Endothelial cell of umbilical vein (primary cell): ENCODE measurements at regions not wholly inside any gene's neighbourhood (a gene's known extent, or its start where the extent isn't known, plus 50 kb on each side); places are given as distances from the start of the nearest gene placed in this dataset.

Experiments used
- BruUV-seq: library from RNA; stranded (reverse); fragments of 400-500 nt; replicated peaks from 2 replicates; lab custom pipeline; 2021; lab: Mats Ljungman, UMichigan
- CTCF ChIA-PET: fragments of 300-600, 350-600 bp; sonication (Branson Sonifier 250); formaldehyde crosslinking; loops from one replicate; lab custom pipeline; 2021; ENCODE audit warnings: antibody characterized with exemption, inconsistent platforms; lab: Charles Lee
- POLR2A ChIA-PET: fragments of 300-600, 350-600 bp; sonication (Branson Sonifier 250); formaldehyde crosslinking; loops from one replicate; lab custom pipeline; 2021; ENCODE audit warnings: antibody characterized with exemption, inconsistent platforms; lab: Charles Lee
- DNase-seq: peaks from one replicate; pipeline ENCODE4 v3.0.0-alpha.2; 2011; ENCODE audit warnings: low read depth, low spot score
- FAIRE-seq: peaks from 2 replicates; lab custom pipeline; 2011; peaks lifted over from hg19 to GRCh38; lab: Jason Lieb, UNC
- H2AFZ ChIP-seq: 2 replicates; pipeline ENCODE4 v1.6.0; 2012; ENCODE audit warnings: low read depth, low read length, control low read depth, inconsistent platforms
- H3K27ac ChIP-seq: 2 replicates; pipeline ENCODE4 v1.5.1; 2011; ENCODE audit warnings: low read depth, mild to moderate bottlenecking, control low read depth, low read length, moderate library complexity; ENCODE audit not compliant: insufficient read depth
- H3K27me3 ChIP-seq, 2 experiments: 2 replicates each; pipeline versions ENCODE4 v1.6.0 to v1.6.1; 2011; ENCODE audit warnings: low read length in 2 of 2, mixed read lengths in 1 of 2; ENCODE audit not compliant: control insufficient read depth in 2 of 2, insufficient read depth in 2 of 2
- H3K36me3 ChIP-seq, 2 experiments: 2 replicates in 1 of 2; 3 replicates in 1 of 2; pipeline ENCODE4 v1.5.1; 2011; ENCODE audit warnings: low read length in 2 of 2, mild to moderate bottlenecking in 1 of 2, moderate library complexity in 1 of 2; ENCODE audit not compliant: control insufficient read depth in 2 of 2, insufficient read depth in 2 of 2; ENCODE audit errors: extremely low read depth in 1 of 2
- H3K4me1 ChIP-seq: 3 replicates; pipeline ENCODE4 v1.5.1; 2011; ENCODE audit warnings: mild to moderate bottlenecking, low read length; ENCODE audit not compliant: control insufficient read depth, insufficient read depth; ENCODE audit errors: extremely low read depth
- H3K4me2 ChIP-seq: 2 replicates; pipeline ENCODE4 v1.6.1; 2011; ENCODE audit warnings: low read length, control low read depth, mixed read lengths; ENCODE audit not compliant: insufficient read depth
- H3K4me3 ChIP-seq, 3 experiments: fragments of 200-600 bp in 1 of 3; sonication (generic), shearing (Covaris generic) in 1 of 3; replicated peaks in 1 of 3; 2 replicates each; pipeline ENCODE4 v1.5.1; 2011 to 2016; ENCODE audit warnings: control low read depth in 3 of 3, low read length in 3 of 3, mild to moderate bottlenecking in 2 of 3, inconsistent platforms in 1 of 3, low read depth in 1 of 3, moderate library complexity in 1 of 3; ENCODE audit not compliant: insufficient read depth in 1 of 3
- H3K79me2 ChIP-seq: 2 replicates; pipeline ENCODE4 v1.6.0; 2012; ENCODE audit warnings: low read length, inconsistent platforms; ENCODE audit not compliant: control insufficient read depth, insufficient read depth
- H3K9ac ChIP-seq: replicated peaks from 2 replicates; pipeline ENCODE3; 2011; ENCODE audit warnings: low read length, control low read depth; ENCODE audit not compliant: insufficient read depth; ENCODE audit errors: extremely low read depth
- H3K9me1 ChIP-seq: replicated peaks from 3 replicates; pipeline ENCODE4 v1.6.0; 2011; ENCODE audit warnings: mild to moderate bottlenecking, low read length; ENCODE audit not compliant: control insufficient read depth, insufficient read depth; ENCODE audit errors: extremely low read depth
- H3K9me3 ChIP-seq: replicated peaks from 2 replicates; pipeline ENCODE4 v1.5.1; 2012; ENCODE audit warnings: low read length, inconsistent platforms; ENCODE audit not compliant: control insufficient read depth, insufficient read depth
- H4K20me1 ChIP-seq: replicated peaks from 2 replicates; pipeline ENCODE3; 2011; ENCODE audit warnings: mild to moderate bottlenecking, low read length; ENCODE audit not compliant: control insufficient read depth, insufficient read depth; ENCODE audit errors: extremely low read depth
- CTCF ChIP-seq, 2 donors: IDR thresholded peaks; 1 replicate in 1 of 2; 2 replicates in 1 of 2; pipeline ENCODE4 v1.5.1; 2011; ENCODE audit warnings: low read length in 2 of 2, mild to moderate bottlenecking in 2 of 2, moderate library complexity in 2 of 2, control low read depth in 1 of 2, inconsistent platforms in 1 of 2, low read depth in 1 of 2; ENCODE audit not compliant: insufficient read depth in 1 of 2; ENCODE audit errors: extremely low read depth in 1 of 2
- EZH2 ChIP-seq: IDR thresholded peaks from 2 replicates; pipeline ENCODE4 v1.6.1; 2012; ENCODE audit warnings: borderline replicate concordance, low read depth, mild to moderate bottlenecking, moderate library complexity, low read length, inconsistent platforms; ENCODE audit not compliant: severe bottlenecking
- FOS ChIP-seq: IDR thresholded peaks from 2 replicates; pipeline ENCODE4 v1.6.1; 2011; ENCODE audit warnings: mild to moderate bottlenecking, low read length, moderate library complexity, borderline replicate concordance; ENCODE audit not compliant: insufficient read depth
- GATA2 ChIP-seq: IDR thresholded peaks from 2 replicates; pipeline ENCODE4 v1.7.0; 2011; ENCODE audit warnings: low read depth, mild to moderate bottlenecking, moderate library complexity, mixed read lengths, low read length; ENCODE audit not compliant: insufficient read length, insufficient read depth
- JUN ChIP-seq: IDR thresholded peaks from 2 replicates; pipeline ENCODE4 v1.6.1; 2011; ENCODE audit warnings: borderline replicate concordance, low read depth; ENCODE audit not compliant: insufficient read length, insufficient read depth
- MAX ChIP-seq: IDR thresholded peaks from 2 replicates; pipeline ENCODE4 v1.6.1; 2011; ENCODE audit not compliant: insufficient read depth, insufficient read length
- MYC ChIP-seq: IDR thresholded peaks from one replicate; pipeline ENCODE4 v1.6.1; 2011; ENCODE audit warnings: mild to moderate bottlenecking, low read depth, low read length
- POLR2A ChIP-seq: IDR thresholded peaks from 2 replicates; pipeline ENCODE4 v1.6.1; 2012; ENCODE audit warnings: low read depth, mild to moderate bottlenecking, control low read depth, low read length
- POLR2AphosphoS5 ChIP-seq: IDR thresholded peaks from 2 replicates; pipeline ENCODE4 v1.6.1; 2012; ENCODE audit warnings: low read depth, mild to moderate bottlenecking, control low read depth, low read length, moderate library complexity; ENCODE audit not compliant: insufficient read depth
- dilution Hi-C: fragments of 300-500 bp; cut with MboI; formaldehyde crosslinking; loops from one replicate; pipeline ENCODE4 v1.15.0; 2019; ENCODE audit warnings: low sequenced_read_pairs; ENCODE audit not compliant: extremely low pct_ligation_motif_present
- intact Hi-C: fragments of 100-400 bp; cut with micrococcal nuclease; formaldehyde crosslinking; loops from one replicate; pipeline ENCODE4 v1.10.0; 2022

- CTCF ChIA-PET, result no interaction called here
- H3K79me2 ChIP-seq, result no peaks in the 10 kb centered on the region
Measured at GRCh38 chr22:23002612-23003180, 67.6 kb upstream of the GNAZ start.

GRCh38 chr22:23007823-23008222 is 62.5 kb upstream of the GNAZ start:
- DNase-seq, result no peak
- dilution Hi-C loops, result no loop called here
- no peaks in the 10 kb centered on the region for H3K79me2 ChIP-seq
- H3K9me1 ChIP-seq, result no peaks in the 10 kb centered on the region
- peaks cover 2 to 4% of the 10 kb centered on the region in 2 experiments for H3K27me3 ChIP-seq
- TF ChIP-seq GATA2, result no peak
- TF ChIP-seq POLR2AphosphoS5, result no peak
- no peak for TF ChIP-seq FOS
- no peak for TF ChIP-seq JUN
- no peak for TF ChIP-seq CTCF (IDR thresholded peaks at IDR 0.05; ENCODE audit: extremely low read depth in 1 of 2, insufficient read depth in 1 of 2, low read depth in 1 of 2, low read length in 2 of 2)
- TF ChIP-seq POLR2A, result no peak
- no peak for TF ChIP-seq EZH2
- no peak for TF ChIP-seq MAX
- TF ChIP-seq MYC, result no peak
- ChIA-PET POLR2A (no interaction called here), CTCF (no interaction called here)
- no peak overlapping the region for H3K4me3 ChIP-seq
- intact Hi-C loops, result no loop called here
- no peak overlapping the region for H2AFZ ChIP-seq
- H3K36me3 ChIP-seq, result no peaks in the 10 kb centered on the region
- H3K9ac ChIP-seq, result no peak overlapping the region
- H4K20me1 ChIP-seq, result no peaks in the 10 kb centered on the region
- no TSS peak for BruUV-seq
- H3K4me2 ChIP-seq, result no peak overlapping the region
- no peaks in the 10 kb centered on the region for H3K4me1 ChIP-seq
- H3K27ac ChIP-seq, result no peak overlapping the region
- no peak for FAIRE-seq
- no peaks in the 10 kb centered on the region for H3K9me3 ChIP-seq

More at GRCh38 chr22:23002612-23003180, 67.6 kb upstream of the GNAZ start:
- FAIRE-seq, result no peak
- H3K4me2 ChIP-seq, result no peak overlapping the region
- no peak overlapping the region for H3K27ac ChIP-seq
- intact Hi-C loops, result no loop called here
- no peak for DNase-seq
- no peaks in the 10 kb centered on the region for H3K36me3 ChIP-seq
- no peaks in the 10 kb centered on the region for H3K4me1 ChIP-seq
- TF ChIP-seq FOS, result no peak
- no peak for TF ChIP-seq POLR2A
- H2AFZ ChIP-seq, result no peak overlapping the region
- no peaks in the 10 kb centered on the region for H3K9me1 ChIP-seq
- peaks cover under 1 to 2% of the 10 kb centered on the region in 2 experiments for H3K27me3 ChIP-seq
- H3K9me3 ChIP-seq, result no peaks in the 10 kb centered on the region
- POLR2A ChIA-PET, result no interaction called here
- H3K4me3 ChIP-seq, result no peak overlapping the region
- dilution Hi-C loops, result no loop called here
- H3K9ac ChIP-seq, result no peak overlapping the region
- no TSS peak for BruUV-seq
- H4K20me1 ChIP-seq, result no peaks in the 10 kb centered on the region
